KMS-11 (cell line): ENCODE measurements at regions not wholly inside any gene's neighbourhood (a gene's known extent, or its start where the extent isn't known, plus 50 kb on each side); places are given as distances from the start of the nearest gene placed in this dataset.

ENCODE experiments used
- H2AFZ ChIP-seq: fragments of 200-600 bp; sonication (generic); 2 replicates; pipeline ENCODE4 v1.6.1; 2016; ENCODE audit warnings: antibody characterized with exemption, mixed run types, low read depth
- H3K27ac ChIP-seq: fragments of 200-600 bp; sonication (generic); 2 replicates; pipeline ENCODE4 v1.6.1; 2016; ENCODE audit warnings: mild to moderate bottlenecking, mixed run types
- H3K27me3 ChIP-seq: fragments of 200-600 bp; sonication (generic); 2 replicates; pipeline ENCODE4 v1.6.1; 2017; ENCODE audit warnings: mild to moderate bottlenecking, low read depth, mixed run types, moderate library complexity; ENCODE audit not compliant: insufficient read depth
- H3K36me3 ChIP-seq: fragments of 200-600 bp; sonication (generic); 2 replicates; pipeline ENCODE4 v1.6.1; 2017; ENCODE audit warnings: mild to moderate bottlenecking, mixed run types; ENCODE audit not compliant: insufficient read depth
- H3K4me1 ChIP-seq: fragments of 200-600 bp; sonication (generic); 2 replicates; pipeline ENCODE4 v1.6.1; 2016; ENCODE audit warnings: mild to moderate bottlenecking, low read depth, mixed run types; ENCODE audit not compliant: poor library complexity, severe bottlenecking
- H3K4me2 ChIP-seq: fragments of 200-600 bp; sonication (generic); 2 replicates; pipeline ENCODE4 v1.7.0; 2016; ENCODE audit warnings: mild to moderate bottlenecking, mixed run types
- H3K4me3 ChIP-seq: fragments of 200-600 bp; sonication (generic); IDR thresholded peaks from 2 replicates; pipeline ENCODE4 v1.6.1; 2017; ENCODE audit warnings: low read depth, low read length, mixed read lengths; ENCODE audit not compliant: insufficient read depth
- H3K79me2 ChIP-seq: fragments of 200-600 bp; sonication (generic); 2 replicates; pipeline ENCODE4 v1.6.1; 2016; ENCODE audit warnings: low read depth, mixed run types; ENCODE audit not compliant: insufficient read depth
- H3K9ac ChIP-seq: fragments of 200-600 bp; sonication (generic); 2 replicates; pipeline ENCODE4 v1.6.1; 2016; ENCODE audit warnings: mild to moderate bottlenecking, mixed run types
- H4K20me1 ChIP-seq: fragments of 200-600 bp; sonication (generic); 2 replicates; pipeline ENCODE4 v1.6.1; 2016; ENCODE audit warnings: mild to moderate bottlenecking, mixed run types; ENCODE audit not compliant: insufficient read depth
- CTCF ChIP-seq: fragments of 200-600 bp; sonication (generic); conservative IDR thresholded peaks from 2 replicates; pipeline ENCODE4 v1.6.1; 2017; ENCODE audit warnings: low read depth, mild to moderate bottlenecking, antibody characterized with exemption, low read length, moderate library complexity, mixed read lengths

DNA sequence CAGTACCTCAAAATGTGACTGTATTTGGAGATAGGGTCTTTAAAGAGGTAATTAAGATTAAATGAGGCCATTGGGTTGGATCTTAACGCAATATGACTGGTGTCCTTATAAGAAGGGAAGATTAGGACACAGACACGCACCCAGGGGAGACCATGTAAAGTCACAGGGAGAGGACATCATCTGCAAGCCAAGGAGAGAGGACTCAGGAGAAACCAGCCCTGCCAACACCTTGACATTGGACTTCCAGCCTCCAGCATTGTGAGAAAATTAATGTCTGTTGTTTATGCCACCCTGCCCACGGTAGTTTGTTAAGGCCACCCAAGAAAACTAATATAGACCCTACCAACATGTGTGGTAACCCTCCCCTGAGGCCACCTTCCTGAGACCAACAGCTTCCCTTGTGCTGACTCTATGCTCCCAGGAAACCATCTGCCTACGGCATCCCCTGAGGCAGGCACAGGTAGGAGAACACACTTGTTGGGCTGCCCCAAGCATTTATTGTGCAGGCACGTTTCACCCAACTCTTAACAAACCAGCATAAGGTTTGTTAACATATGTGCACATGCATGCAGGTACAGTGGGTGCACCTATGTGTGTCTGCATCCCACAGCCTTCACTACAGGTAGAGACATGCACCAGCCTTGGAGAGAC lies 161.5 kb upstream of the AGAP1 start:
- Histone ChIP-seq H3K4me1 (peaks cover 4% of the 10 kb centered on the region), H3K9ac (no peak overlapping the region), H4K20me1 (no peaks in the 10 kb centered on the region), H3K79me2 (no peaks in the 10 kb centered on the region), H3K4me3 (no peak overlapping the region), H3K4me2 (no peak overlapping the region), H3K36me3 (no peaks in the 10 kb centered on the region), H2AFZ (no peak overlapping the region), H3K27me3 (no peaks in the 10 kb centered on the region), H3K27ac (no peak overlapping the region)
- TF ChIP-seq CTCF, result no peak

DNA sequence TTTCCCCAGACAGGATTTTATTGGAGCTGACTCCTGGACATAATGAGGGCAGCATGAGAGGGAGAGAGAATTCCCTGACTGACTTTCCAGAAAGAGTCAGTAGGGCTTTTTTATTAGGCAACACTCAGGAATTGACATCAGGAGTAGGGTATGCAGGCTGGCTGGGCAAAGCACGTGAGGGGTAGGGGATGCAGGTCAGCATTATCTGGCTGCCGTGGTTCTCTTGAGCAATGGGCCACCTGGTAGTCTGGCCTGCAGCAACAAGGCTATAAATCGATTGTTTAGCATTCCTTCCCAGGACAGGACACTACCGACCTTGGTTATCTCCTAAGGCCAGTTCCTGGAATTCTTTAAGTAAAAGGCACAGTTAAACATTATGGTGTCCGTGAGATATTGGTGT lies 160.8 kb upstream of the AGAP1 start:
- H3K27ac ChIP-seq, result no peak overlapping the region
- H3K79me2 ChIP-seq, result no peaks in the 10 kb centered on the region
- no peak overlapping the region for H3K4me3 ChIP-seq
- no peak overlapping the region for H3K4me2 ChIP-seq
- no peaks in the 10 kb centered on the region for H4K20me1 ChIP-seq
- H3K4me1 ChIP-seq, result no peaks in the 10 kb centered on the region
- no peak overlapping the region for H3K9ac ChIP-seq
- H3K36me3 ChIP-seq, result no peaks in the 10 kb centered on the region
- H3K27me3 ChIP-seq, result no peaks in the 10 kb centered on the region
- H2AFZ ChIP-seq, result no peak overlapping the region
- no peak for TF ChIP-seq CTCF

DNA sequence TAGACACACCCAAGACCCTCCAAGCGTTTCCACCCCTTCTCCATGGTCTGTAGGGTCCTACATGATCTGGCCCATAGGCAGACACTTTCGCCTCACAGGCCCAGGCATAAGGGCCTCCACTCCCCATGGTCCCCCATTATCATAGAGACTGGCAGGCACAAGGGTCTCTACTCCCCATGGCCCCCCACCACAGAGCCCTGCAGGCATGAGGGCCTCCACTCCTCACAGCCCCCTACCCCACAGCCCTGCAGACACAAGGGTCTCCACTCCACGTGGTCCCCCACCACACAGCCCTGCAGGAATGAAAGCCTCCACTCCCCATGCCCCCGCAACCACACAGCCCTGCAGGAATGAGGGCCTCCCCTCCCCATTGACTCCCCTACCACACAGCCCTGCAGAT lies 159.7 kb upstream of the AGAP1 start:
- no peaks in the 10 kb centered on the region for H4K20me1 ChIP-seq
- H3K36me3 ChIP-seq, result no peaks in the 10 kb centered on the region
- H2AFZ ChIP-seq, result no peak overlapping the region
- H3K4me3 ChIP-seq, result no peak overlapping the region
- H3K79me2 ChIP-seq, result no peaks in the 10 kb centered on the region
- H3K9ac ChIP-seq, result no peak overlapping the region
- H3K27me3 ChIP-seq, result no peaks in the 10 kb centered on the region
- H3K27ac ChIP-seq, result no peak overlapping the region
- no peaks in the 10 kb centered on the region for H3K4me1 ChIP-seq
- H3K4me2 ChIP-seq, result no peak overlapping the region
- TF ChIP-seq CTCF, result no peak

DNA sequence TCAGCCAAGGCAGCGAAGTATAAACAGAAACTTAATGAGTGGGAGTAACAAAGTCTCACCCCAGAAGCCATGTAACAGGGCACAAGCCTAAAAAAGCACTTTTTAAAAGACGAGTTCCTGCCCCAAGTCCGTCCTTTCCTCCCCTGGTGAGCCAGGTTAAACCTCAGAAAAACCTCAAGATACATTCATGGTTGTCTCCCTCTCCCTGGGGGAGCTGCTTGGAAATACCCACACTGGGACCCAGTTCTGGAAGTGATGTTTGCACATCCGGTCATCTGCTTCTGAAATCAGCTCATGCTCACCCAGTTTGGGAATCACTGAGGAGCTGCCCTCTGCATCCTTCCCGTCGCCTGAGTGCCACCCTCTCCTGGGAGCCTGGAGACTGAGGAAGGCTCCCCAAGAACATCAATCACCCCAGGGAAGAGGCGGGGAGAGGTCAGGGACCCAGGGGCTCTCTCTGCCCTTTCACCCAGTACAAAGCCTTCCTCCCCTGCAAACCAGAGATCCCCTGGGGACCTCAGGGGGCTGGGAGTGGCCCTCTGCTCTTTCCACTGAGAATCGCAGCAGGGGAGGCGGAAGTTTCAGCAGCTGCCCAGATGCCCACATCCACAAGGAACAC lies 150.6 kb upstream of the AGAP1 start:
- Histone ChIP-seq H4K20me1 (no peaks in the 10 kb centered on the region), H3K36me3 (no peaks in the 10 kb centered on the region), H3K79me2 (no peaks in the 10 kb centered on the region), H3K4me1 (no peaks in the 10 kb centered on the region), H3K27ac (no peak overlapping the region), H3K4me3 (no peak overlapping the region), H3K4me2 (no peak overlapping the region), H2AFZ (no peak overlapping the region), H3K27me3 (no peaks in the 10 kb centered on the region), H3K9ac (no peak overlapping the region)
- TF ChIP-seq CTCF, result no peak
